H1 (cell line): ENCODE measurements at regions not wholly inside any gene's neighbourhood (a gene's known extent, or its start where the extent isn't known, plus 50 kb on each side); places are given as distances from the start of the nearest gene placed in this dataset.

Experiments
- BCL11A ChIP-seq, 2 experiments: IDR thresholded peaks; one replicate each; pipeline ENCODE4 v1.6.1; 2011; ENCODE audit warnings: low read depth in 2 of 2, low read length in 2 of 2, mild to moderate bottlenecking in 2 of 2
- CEBPB ChIP-seq: IDR thresholded peaks from 2 replicates; pipeline ENCODE4 v1.6.1; 2012; ENCODE audit warnings: low read depth, low read length
- JUN ChIP-seq: IDR thresholded peaks from 2 replicates; pipeline ENCODE4 v1.6.1; 2011; ENCODE audit warnings: low read depth, mild to moderate bottlenecking, improper control_type of control experiment, low read length
- NRF1 ChIP-seq: IDR thresholded peaks from 2 replicates; pipeline ENCODE4 v1.6.1; 2011; ENCODE audit warnings: mild to moderate bottlenecking, low read depth, low read length, improper control_type of control experiment
- POLR2A ChIP-seq, 2 experiments: IDR thresholded peaks; 1 replicate in 1 of 2; 2 replicates in 1 of 2; pipeline ENCODE4 v1.6.1; 2011; ENCODE audit warnings: low read depth in 2 of 2, low read length in 2 of 2, mild to moderate bottlenecking in 2 of 2; ENCODE audit errors: control extremely low read depth in 1 of 2
- RBBP5 ChIP-seq: IDR thresholded peaks from 2 replicates; pipeline ENCODE4 v1.7.1; 2012; ENCODE audit warnings: low read depth, mild to moderate bottlenecking, inconsistent platforms, low read length, moderate library complexity, borderline replicate concordance
- TAF7 ChIP-seq: optimal IDR thresholded peaks from 2 replicates; pipeline ENCODE3; 2011; ENCODE audit warnings: low read depth, mild to moderate bottlenecking, inconsistent platforms, low read length, moderate library complexity, borderline replicate concordance
- TBP ChIP-seq: IDR thresholded peaks from 2 replicates; pipeline ENCODE4 v1.6.1; 2011; ENCODE audit warnings: low read depth, low read length, improper control_type of control experiment

DNA sequence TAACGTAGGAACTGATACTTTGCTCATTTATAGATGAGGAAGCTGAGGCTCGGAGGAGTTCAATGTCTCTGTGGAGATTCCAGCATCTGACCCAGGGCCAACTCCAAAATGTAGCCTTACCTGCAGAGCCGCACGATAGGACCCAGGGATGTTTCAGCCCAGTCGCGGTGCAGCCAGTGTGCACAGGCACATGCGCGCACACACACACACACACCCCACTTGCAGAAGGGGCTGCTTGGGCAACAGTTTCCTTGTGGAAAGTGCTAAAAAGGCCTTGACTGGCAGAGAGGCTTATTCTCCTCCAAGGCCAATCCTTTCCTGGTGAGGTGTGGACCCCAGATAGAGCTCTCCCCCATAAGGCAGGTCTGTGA is 101.7 kb downstream of the ZFP36L2 start (continued):
- TF ChIP-seq JUN (no peak), BCL11A (IDR thresholded peaks at IDR 0.05; ENCODE audit: low read depth in 2 of 2, low read length in 2 of 2) (no peak), RBBP5 (no peak), CEBPB (no peak), TBP (no peak), POLR2A (IDR thresholded peaks at IDR 0.05; ENCODE audit: control extremely low read depth in 1 of 2, low read depth in 2 of 2, low read length in 2 of 2) (no peak), NRF1 (no peak), TAF7 (no peak)
